ENCODE measurements at regions not wholly inside any gene's neighbourhood (a gene's known extent, or its start where the extent isn't known, plus 50 kb on each side); places are given as distances from the start of the nearest gene placed in this dataset.
"Not testable (repeated sequence)": the region's sequence is repeated elsewhere in the genome, so short reads cannot be mapped to it uniquely, and the experiment has no call there.

DNA sequence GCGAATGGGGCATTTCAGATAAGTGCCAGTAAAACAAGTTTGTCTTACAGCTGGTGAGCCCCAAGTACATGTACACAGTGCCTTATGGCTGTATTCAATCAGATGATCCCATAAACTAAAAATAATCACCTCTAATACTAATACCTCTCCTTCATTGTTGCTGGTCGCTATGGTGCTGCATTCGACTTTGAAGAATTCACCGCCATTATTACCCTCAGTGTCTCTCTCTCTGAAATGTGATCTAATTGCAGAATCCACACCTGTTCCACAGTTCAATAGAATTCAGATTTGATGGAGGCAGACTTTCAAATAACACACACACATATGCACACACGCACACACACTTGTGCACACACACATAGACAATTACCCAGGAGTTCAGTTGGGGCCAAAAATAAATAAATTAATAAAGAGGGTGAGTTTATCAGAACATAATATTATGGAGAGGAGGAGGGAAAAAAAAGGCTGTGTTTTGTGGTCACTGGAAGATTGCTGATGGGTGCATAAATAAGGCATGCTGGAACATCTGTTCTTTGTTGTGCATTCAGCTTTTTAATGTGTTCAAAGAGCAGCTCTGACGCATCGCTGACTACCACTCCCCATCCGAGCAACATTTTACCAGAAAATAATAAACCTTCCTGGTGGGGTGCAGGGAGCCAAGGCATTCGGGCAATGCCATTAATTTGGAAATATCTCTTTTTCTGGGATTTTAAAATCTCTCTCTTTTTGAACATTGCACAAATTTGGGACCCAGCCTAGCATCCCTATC is 235.7 kb downstream of the SATB1 start:
- DNase-seq, result peak; percentile 82

GRCh38 chr3:18188491-18188890 is 236.6 kb downstream of the SATB1 start:
- DNase-seq, result no peak

DNA sequence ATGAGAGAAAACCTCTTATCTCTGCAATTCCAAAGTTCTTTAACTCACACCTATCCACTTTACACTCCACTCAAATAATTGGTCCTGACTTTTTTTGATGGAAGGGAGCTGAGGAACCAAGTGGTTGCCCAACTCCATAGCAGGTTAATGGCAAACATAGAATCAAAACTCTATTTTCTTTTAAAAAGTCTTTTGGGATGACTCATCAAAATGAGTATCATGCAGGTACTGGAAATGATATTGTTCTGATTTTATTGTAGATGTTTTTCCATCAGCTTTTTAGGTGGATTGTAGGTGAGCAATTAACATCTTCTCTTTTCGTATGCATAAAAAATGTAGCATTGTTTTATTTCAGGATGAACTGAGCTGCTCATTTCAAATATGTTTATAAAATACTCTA is 239.5 kb downstream of the SATB1 start:
- no peak for DNase-seq

GRCh38 chr3:18182923-18183322 is 242.2 kb downstream of the SATB1 start:
- not testable (repeated sequence) for DNase-seq

DNA sequence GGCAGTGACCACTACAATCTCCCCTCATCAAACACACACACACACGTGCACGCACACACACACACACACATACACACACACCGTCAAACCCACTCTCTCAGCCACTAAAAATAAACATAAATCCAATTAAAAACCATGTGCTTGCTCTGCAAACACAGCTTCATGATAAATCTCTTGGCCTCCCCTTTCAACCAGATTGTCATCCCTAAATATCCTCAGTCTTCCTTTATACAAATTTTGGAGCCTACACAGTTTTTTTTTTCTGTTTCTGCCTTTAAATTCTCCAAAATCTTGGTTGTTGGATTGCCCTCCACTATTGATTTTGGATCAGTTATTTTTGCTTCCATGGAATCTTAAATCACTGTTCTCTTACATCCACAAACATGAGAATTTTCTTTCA is 245.6 kb downstream of the SATB1 start:
- DNase-seq, result no peak

DNA sequence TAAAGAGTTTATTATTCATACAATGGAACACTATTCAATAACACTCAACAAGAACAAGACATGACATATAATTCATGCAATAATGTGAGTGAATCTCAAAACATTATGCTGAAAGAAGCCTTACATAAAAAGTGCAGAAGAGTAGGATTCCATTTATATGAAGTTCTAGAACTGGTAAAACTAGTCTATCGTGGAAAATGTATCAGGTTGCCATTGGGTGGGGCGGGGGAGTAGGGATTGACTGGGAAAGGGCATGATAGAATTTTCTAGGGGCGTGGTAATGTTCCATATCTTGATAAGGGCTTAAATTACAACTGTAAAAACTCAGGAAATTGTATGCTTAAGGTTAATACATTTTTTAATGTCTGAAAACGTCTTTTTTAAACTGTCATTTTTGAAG is 247.9 kb downstream of the SATB1 start:
- no peak for DNase-seq

DNA sequence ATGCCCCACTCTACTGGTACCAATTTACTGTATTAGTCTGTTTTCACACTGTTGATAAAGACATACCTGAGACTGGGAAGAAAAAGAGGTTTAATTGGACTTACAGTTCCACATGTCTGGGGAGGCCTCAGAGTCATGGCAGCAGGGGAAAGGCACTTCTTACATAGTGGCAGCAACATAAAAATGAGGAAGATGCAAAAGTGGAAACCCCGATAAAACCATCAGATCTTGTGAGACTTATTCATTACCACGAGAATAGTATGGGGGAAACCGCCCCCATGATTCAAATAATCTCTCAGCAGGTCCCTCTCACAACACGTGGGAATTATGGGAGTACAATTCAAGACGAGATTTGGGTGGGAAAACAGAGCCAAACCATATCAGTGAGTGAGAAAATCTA is 251.2 kb downstream of the SATB1 start:
- DNase-seq, result not testable (repeated sequence)

GRCh38 chr3:18159681-18160080 is 265.5 kb downstream of the SATB1 start:
- DNase-seq, result no peak

GRCh38 chr3:18153571-18154173 is 271.5 kb downstream of the SATB1 start:
- peak; percentile 57 for DNase-seq

- DNase-seq, result no peak
Measured at GRCh38 chr3:18151199-18151598, 273.9 kb downstream of the SATB1 start.

DNA sequence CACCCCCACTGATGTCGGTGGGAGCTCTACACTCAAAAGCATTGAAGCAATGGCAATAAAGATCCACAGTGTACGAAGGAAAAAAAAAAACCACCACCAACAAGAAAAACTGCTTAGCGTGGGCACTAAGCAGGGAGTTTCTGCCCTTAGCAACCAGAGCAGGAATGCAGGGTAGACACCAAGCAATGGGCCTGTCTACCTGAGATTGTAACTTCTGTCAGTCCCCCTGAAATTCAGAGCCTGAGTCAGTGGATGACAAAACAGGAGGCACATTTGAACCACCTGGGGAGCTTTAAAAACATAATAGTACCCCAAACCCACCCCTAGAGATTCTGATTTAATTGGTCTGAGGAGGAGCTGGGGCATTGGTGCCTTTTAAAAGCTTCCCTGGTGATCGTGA is 275.2 kb downstream of the SATB1 start:
- no peak for DNase-seq

DNA sequence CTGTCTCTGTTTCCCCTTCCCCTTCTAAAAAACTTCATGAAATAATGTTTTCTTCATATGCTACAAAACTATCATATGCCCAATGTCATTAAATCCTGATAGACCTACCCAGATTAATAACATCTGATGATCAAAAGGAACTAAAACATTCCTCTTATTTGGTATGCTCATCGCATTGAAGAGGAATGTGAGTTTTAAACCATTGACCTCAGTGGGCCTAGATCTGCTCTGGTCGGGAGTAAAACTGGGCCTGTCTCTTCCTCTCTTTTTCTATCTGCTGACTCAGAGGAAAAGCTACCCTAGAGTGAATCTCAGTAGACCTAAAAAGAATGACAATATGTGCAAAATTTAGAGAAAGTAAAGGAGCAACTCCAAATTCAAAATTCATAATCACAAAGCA is 275.8 kb downstream of the SATB1 start:
- peak; percentile 54 for DNase-seq

DNA sequence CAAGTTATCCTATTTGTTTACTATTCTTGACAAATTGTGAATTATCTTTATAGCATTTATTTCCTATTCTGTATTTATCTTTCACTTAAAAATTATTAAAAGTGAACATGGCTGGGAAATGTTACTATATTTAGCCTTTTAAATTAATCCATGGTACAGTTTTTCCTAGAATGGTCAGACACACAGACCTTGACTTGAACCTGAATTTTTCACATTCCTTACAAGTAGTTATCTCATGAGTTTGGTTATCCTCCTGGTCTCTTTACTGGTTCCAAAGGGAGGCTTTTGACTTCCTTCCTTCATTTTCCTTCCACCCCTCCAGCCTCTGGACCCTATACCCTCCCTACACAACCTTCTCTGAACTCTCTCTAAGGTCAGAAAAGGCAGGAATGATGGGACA is 280.6 kb downstream of the SATB1 start:
- no peak for DNase-seq

DNA sequence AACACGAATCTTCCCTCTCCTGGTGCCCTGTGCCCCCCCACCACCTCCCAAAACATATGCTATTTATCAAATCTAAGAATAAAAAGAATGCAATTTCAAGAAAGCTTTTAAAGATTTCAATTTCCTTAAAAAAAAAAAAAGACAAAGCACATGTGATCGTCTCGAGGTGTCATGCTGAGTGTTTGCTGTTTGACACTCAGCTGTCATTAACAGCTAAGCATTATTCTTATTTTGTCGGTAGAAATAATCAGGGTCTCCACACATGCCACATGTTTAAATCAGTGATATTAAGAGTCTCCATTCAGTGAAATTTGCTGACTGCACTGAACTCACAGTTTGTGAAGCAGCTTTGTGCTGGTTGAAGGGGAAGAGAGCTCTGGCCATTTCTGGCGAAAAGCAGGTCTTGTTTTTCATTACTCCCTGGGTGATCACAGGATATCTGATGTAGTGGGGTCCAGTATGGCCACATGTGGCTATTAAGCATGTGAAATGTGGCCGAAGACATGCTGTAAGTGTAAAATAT is 281.8 kb downstream of the SATB1 start:
- DNase-seq, result no peak

- DNase-seq, result no peak
Measured at GRCh38 chr3:18137958-18138357, 287.2 kb downstream of the SATB1 start.

DNA sequence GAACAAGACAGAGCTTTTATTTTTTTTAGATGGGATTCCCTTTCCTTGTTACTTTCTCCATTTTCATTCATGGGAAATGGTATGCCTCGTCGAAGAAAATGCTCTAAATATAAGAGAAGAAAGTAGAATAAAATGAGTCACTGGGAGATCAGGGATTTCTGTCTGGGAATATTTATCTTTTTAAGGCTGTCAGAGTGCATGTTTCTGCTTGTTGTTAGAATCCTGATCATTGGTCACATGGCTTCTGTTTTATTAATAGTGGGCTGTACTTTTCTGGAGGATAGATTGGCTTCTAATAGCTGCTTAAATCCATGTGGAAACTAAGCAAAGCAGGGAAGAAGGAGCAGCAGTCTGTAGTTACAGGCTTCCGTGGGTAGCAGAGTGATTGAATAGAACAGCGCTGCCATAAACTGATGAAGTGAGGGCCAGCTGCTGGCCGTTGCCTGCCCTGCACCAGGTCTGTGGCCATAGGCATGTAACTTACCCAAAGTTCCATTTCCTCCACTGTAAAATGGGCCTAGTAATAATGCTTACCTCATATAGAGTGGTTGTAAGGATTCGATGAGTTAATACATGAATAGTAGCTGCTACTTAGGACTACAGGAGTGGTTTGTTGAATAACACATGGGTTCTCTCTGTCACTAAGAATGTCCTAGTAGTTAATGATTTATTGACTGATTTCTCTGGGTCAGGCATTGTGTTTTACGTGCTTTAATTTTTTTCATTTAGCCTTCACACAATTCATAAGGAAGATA is 289.9 kb downstream of the SATB1 start:
- DNase-seq, result peak; percentile 27

DNA sequence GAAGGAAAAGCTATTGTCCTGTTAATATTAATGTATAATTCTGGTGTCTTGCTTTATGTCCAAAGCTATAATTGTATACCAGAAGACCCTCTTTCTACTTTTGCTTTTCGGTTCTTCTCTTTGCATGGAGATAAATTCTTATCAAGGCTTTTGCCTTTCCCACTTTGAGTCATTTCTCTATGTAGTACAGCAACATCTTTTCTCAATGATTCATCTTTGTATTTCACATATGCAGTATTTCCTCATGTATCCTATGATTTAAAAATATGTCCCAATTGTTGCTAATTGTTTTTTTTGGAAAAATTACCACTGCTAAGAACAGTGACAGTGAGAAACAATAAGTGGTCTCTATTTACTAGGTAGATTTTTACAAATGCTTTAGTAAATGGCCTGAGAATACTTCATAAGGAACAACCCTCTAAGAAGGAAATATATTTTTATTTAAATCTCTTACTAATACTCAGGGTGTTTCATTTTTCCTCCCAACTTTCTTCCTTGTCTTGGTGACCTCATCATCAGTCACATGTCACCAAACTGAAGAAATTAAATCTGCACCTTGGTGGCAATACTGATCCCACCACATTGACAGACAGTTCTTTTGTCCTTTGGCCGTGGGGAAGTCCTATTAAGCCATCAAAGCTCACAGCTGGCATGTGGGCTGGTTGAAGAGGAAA is 290.6 kb downstream of the SATB1 start:
- DNase-seq, result peak; percentile 51

- no peak for DNase-seq
Measured at GRCh38 chr3:18132991-18133390, 292.1 kb downstream of the SATB1 start.

GRCh38 chr3:18127859-18128681 is 297.1 kb downstream of the SATB1 start:
- DNase-seq, result no peak

DNA sequence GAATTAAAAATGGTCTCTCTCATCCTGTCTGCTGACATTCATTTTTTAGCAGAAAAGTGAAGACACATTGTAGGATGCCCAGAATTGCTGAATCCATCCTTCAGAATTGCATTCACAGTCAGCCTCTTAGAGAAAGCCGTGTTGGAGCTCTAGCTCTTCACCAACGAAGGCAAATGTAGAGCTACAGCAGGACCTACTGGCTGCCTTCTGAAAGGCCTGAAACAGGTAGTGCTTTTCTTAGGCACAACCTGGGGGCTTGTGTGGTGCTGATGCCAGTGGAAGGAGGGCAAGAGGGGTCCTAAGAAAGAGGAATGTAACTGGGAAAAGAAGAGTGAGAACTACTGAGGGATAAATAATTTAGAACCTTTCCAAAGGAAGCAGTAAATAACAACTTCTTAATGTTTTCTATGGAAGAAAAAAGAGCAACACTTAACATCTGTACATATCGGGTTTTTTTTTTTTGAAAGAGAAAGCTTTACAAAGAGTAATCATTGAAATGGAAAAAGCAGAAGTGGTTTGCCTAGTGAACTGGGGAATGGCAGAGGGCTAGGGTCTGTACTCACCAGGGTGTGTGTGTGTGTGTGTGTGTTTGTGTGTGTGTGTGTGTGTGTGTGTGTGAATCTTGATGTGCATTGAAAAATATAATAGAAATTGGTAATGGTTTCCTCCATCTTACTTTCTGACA is 297.8 kb downstream of the SATB1 start:
- DNase-seq, result no peak

DNA sequence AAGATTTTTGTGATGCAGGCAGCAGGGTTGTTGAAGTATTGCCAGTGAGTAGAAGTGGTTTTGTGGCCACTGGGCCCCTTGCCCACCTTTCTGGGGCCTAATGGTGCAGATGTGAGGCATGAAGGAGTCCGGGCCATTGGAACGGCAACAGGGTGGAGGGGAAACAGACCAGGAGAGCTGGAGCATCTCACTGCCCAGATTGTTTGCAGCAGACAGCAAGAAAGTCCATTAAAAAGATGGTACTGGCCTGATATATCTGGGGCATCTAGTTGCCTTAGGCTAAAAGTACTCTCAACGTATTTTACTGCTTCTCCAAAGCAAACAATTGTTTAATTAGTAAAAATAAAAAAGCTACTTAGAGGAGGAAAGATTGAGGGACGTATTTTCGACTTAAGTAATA is 298.4 kb downstream of the SATB1 start:
- no peak for DNase-seq

Data from fibroblast of skin of abdomen (primary cell).